K562 (cell line): ENCODE measurements at regions not wholly inside any gene's neighbourhood (a gene's known extent, or its start where the extent isn't known, plus 50 kb on each side); places are given as distances from the start of the nearest gene placed in this dataset.

Experiments
- ATAC-seq: fragments of 200-7000 bp; cut with Tn5 transposase; 3 replicates; pipeline ENCODE4 v1.9.1; 2020; ENCODE audit warnings: moderate library complexity
- BruUV-seq: library from RNA; stranded (reverse); fragments of 400-500 nt; replicated peaks from 2 replicates; lab custom pipeline; 2021; lab: Mats Ljungman, UMichigan
- CTCF ChIA-PET: fragments of 300-600 bp; formaldehyde crosslinking; extraction: SDS; loops from one replicate; lab custom pipeline; 2021; ENCODE audit warnings: low intra/inter-chr PET ratio; lab: Yijun Ruan, JAX
- POLR2A ChIA-PET: fragments of 300-600, 350-650 bp; sonication (Branson Sonifier 250); formaldehyde crosslinking; extraction: SDS; loops from one replicate; lab custom pipeline; 2021; ENCODE audit warnings: antibody characterized with exemption, inconsistent platforms; lab: Yijun Ruan, JAX
- DNase-seq, 4 experiments: peaks; one replicate each; pipeline versions ENCODE4 v3.0.0 to v3.0.0-alpha.2; 2011 to 2018; ENCODE audit warnings: low spot score in 3 of 4, mixed read lengths in 3 of 4; ENCODE audit errors: extremely low read depth in 1 of 4
- FAIRE-seq: peaks from 2 replicates; lab custom pipeline; 2011; peaks lifted over from hg19 to GRCh38; lab: Jason Lieb, UNC
- H2AFZ ChIP-seq: 2 replicates; pipeline ENCODE4 v1.6.0; 2011; ENCODE audit warnings: low read depth, low read length, control low read depth, inconsistent platforms
- H3K27ac ChIP-seq: fragments of 200-600 bp; 3 replicates; pipeline ENCODE4 v1.8.0; 2011; ENCODE audit warnings: low read depth, mild to moderate bottlenecking, control low read depth, inconsistent platforms, low read length, moderate library complexity, mixed read lengths; ENCODE audit errors: extremely low read depth
- H3K27me3 ChIP-seq, 2 experiments: fragments of 300-600 bp in 1 of 2; 2 replicates in 1 of 2; 3 replicates in 1 of 2; pipeline versions ENCODE4 v1.6.0 to v1.8.0; 2011; ENCODE audit warnings: inconsistent platforms in 2 of 2, low read length in 2 of 2, mild to moderate bottlenecking in 1 of 2, mixed read lengths in 1 of 2, moderate library complexity in 1 of 2; ENCODE audit not compliant: control insufficient read depth in 2 of 2, insufficient read depth in 2 of 2
- H3K36me3 ChIP-seq: fragments of 300-600 bp; 3 replicates; pipeline ENCODE4 v1.8.0; 2011; ENCODE audit warnings: mild to moderate bottlenecking, low read length, inconsistent platforms; ENCODE audit not compliant: control insufficient read depth, insufficient read depth
- H3K4me1 ChIP-seq, 2 experiments: fragments of 200-600 bp in 1 of 2; replicated peaks in 1 of 2; 2 replicates in 1 of 2; 3 replicates in 1 of 2; pipeline versions ENCODE4 v1.5.1 to v1.8.0; 2011; ENCODE audit warnings: inconsistent platforms in 2 of 2, low read length in 2 of 2, mild to moderate bottlenecking in 1 of 2, mixed read lengths in 1 of 2, moderate library complexity in 1 of 2; ENCODE audit not compliant: control insufficient read depth in 2 of 2, insufficient read depth in 2 of 2
- H3K4me2 ChIP-seq: 2 replicates; pipeline ENCODE4 v1.6.1; 2011; ENCODE audit warnings: low read length, control low read depth, inconsistent platforms, mixed read lengths; ENCODE audit not compliant: insufficient read depth
- H3K4me3 ChIP-seq: fragments of 200-600 bp; sonication (generic), shearing (Covaris generic); 2 replicates; pipeline ENCODE4 v1.5.1; 2016; ENCODE audit warnings: control low read depth, inconsistent platforms
- H3K79me2 ChIP-seq: fragments of 200-600 bp; 3 replicates; pipeline ENCODE4 v1.8.0; 2011; ENCODE audit warnings: low read length, inconsistent platforms; ENCODE audit not compliant: control insufficient read depth, insufficient read depth
- H3K9ac ChIP-seq, 2 experiments: 2 replicates each; pipeline versions ENCODE4 v1.6.0 to v1.6.1; 2011; ENCODE audit warnings: low read depth in 2 of 2, low read length in 2 of 2, control low read depth in 1 of 2, inconsistent platforms in 1 of 2, mild to moderate bottlenecking in 1 of 2, mixed read lengths in 1 of 2; ENCODE audit not compliant: insufficient read depth in 1 of 2
- H3K9me1 ChIP-seq: one replicate; pipeline ENCODE4 v1.6.0; 2011; ENCODE audit warnings: inconsistent platforms, mild to moderate bottlenecking, low read length, moderate library complexity; ENCODE audit not compliant: control insufficient read depth, insufficient read depth
- H3K9me3 ChIP-seq: replicated peaks from 2 replicates; pipeline ENCODE4 v1.5.1; 2011; ENCODE audit warnings: low read depth, low read length, inconsistent platforms; ENCODE audit not compliant: control insufficient read depth, insufficient read depth
- H4K20me1 ChIP-seq: replicated peaks from 2 replicates; pipeline ENCODE4 v1.6.1; 2011; ENCODE audit warnings: low read length, inconsistent platforms, mixed read lengths; ENCODE audit not compliant: control insufficient read depth, insufficient read depth
- CBX8 ChIP-seq: fragments of 200-600 bp; sonication (generic); IDR thresholded peaks from 2 replicates; pipeline ENCODE4 v1.6.1; 2012; ENCODE audit warnings: borderline replicate concordance, mixed run types, low read depth, mild to moderate bottlenecking, moderate library complexity, mixed read lengths, low read length, control low read depth, inconsistent platforms; ENCODE audit not compliant: poor library complexity, severe bottlenecking; ENCODE audit errors: extremely low read depth
- CHCHD3 ChIP-seq: fragments of 250-450 bp; sonication (Bioruptor Pico); IDR thresholded peaks from 2 replicates; pipeline ENCODE4 v2.1.2; 2022; ENCODE audit warnings: mild to moderate bottlenecking
- CREB5 ChIP-seq: fragments of 250-450 bp; sonication (Bioruptor Pico); IDR thresholded peaks from 2 replicates; pipeline ENCODE4 v1.5.0; 2020; ENCODE audit warnings: mild to moderate bottlenecking
- DPF2 ChIP-seq: fragments of 450-650 bp; IDR thresholded peaks from 2 replicates; pipeline ENCODE4 v1.6.1; 2016
- E4F1 ChIP-seq: fragments of 250-450 bp; sonication (Bioruptor Pico); IDR thresholded peaks from 2 replicates; pipeline ENCODE4 v1.5.0; 2021; ENCODE audit warnings: mild to moderate bottlenecking, borderline replicate concordance
- GABPB1 ChIP-seq: sonication (generic); formaldehyde crosslinking; IDR thresholded peaks from 2 replicates; pipeline ENCODE4 v1.8.0; 2022; ENCODE audit warnings: mild to moderate bottlenecking, missing genetic modification reagents
- IRF1 ChIP-seq: sonication (generic); formaldehyde crosslinking; IDR thresholded peaks from 2 replicates; pipeline ENCODE4 v1.8.0; 2022; ENCODE audit warnings: missing genetic modification reagents, mild to moderate bottlenecking, borderline replicate concordance
- NR3C1 ChIP-seq: sonication (generic); formaldehyde crosslinking; IDR thresholded peaks from 2 replicates; pipeline ENCODE4 v1.8.1; 2022; ENCODE audit warnings: missing genetic modification reagents
- POLR2A ChIP-seq: fragments of 450-650 bp; conservative IDR thresholded peaks from 2 replicates; pipeline ENCODE4 v1.6.1; 2016
- VEZF1 ChIP-seq: fragments of 200-800 bp; sonication (Bioruptor generic); IDR thresholded peaks from 2 replicates; pipeline ENCODE4 v1.6.1; 2017; ENCODE audit warnings: missing genetic modification characterization, missing compliant biosample characterization
- ZBTB11 ChIP-seq, 3 experiments: fragments of 200-800 bp in 1 of 3; fragments of 250-450 bp in 1 of 3; fragments of 450-650 bp in 1 of 3; sonication (Bioruptor Pico) in 1 of 3; sonication (Bioruptor generic) in 1 of 3; formaldehyde crosslinking in 1 of 3; IDR thresholded peaks; 2 replicates each; pipeline versions ENCODE4 v1.6.1 to v1.8.0; 2016 to 2022; ENCODE audit warnings: mild to moderate bottlenecking in 2 of 3, missing genetic modification characterization in 2 of 3, missing compliant biosample characterization in 1 of 3, moderate library complexity in 1 of 3
- ZFP1 ChIP-seq: fragments of 450-650 bp; formaldehyde crosslinking; IDR thresholded peaks from 2 replicates; pipeline ENCODE4 v1.4.0; 2020; ENCODE audit warnings: mild to moderate bottlenecking, mixed read lengths
- ZNF12 ChIP-seq: sonication (generic); formaldehyde crosslinking; IDR thresholded peaks from 2 replicates; pipeline ENCODE4 v1.4.0; 2020; ENCODE audit warnings: mild to moderate bottlenecking, missing genetic modification reagents
- ZNF507 ChIP-seq: conservative IDR thresholded peaks from 2 replicates; pipeline ENCODE4 v1.6.1; 2017; ENCODE audit warnings: missing genetic modification characterization, missing compliant biosample characterization
- WGBS: fragments of 100-300 bp; shearing (Covaris generic); methylation state at CpG from one replicate; pipeline ENCODE4 v1.1.6; 2016; ENCODE audit warnings: low coverage, mixed read lengths; ENCODE audit not compliant: insufficient coverage; ENCODE audit errors: missing lambda C conversion rate; 5-methylcytosine and 5-hydroxymethylcytosine counted together
- in situ Hi-C: fragments of 300-500 bp; cut with MboI; formaldehyde crosslinking; loops from 4 replicates; pipeline ENCODE4 v1.15.0; 2018; ENCODE audit warnings: inconsistent platforms, mixed read lengths
- intact Hi-C: fragments of 100-400 bp; cut with micrococcal nuclease; formaldehyde crosslinking; loops from 2 replicates; pipeline ENCODE4 v1.14.2; 2022

- Histone ChIP-seq H3K9me1 (no peaks in the 10 kb centered on the region), H3K9ac (no peak overlapping the region), H3K9me3 (no peaks in the 10 kb centered on the region), H4K20me1 (no peaks in the 10 kb centered on the region; the same call in 1 of the 2 replicates), H3K4me2 (no peak overlapping the region), H3K4me1 (no peaks in the 10 kb centered on the region), H3K27me3 (no peaks in the 10 kb centered on the region), H3K27ac (no peak overlapping the region), H2AFZ (no peak overlapping the region), H3K36me3 (no peaks in the 10 kb centered on the region), H3K79me2 (no peaks in the 10 kb centered on the region), H3K4me3 (no peak overlapping the region)
- ChIA-PET POLR2A (no interaction called here), CTCF (no interaction called here)
- ATAC-seq (no peak), FAIRE-seq (no peak), DNase-seq (no peak)
- in situ Hi-C loops (no loop called here), intact Hi-C loops (no loop called here)
- 0% methylated on average over 1 of the region's 1 CpG for WGBS
- BruUV-seq = no TSS peak
- no peak for TF ChIP-seq GABPB1 (CRISPR knock-in tag)
- TF ChIP-seq E4F1 (CRISPR knock-in tag) = no peak
- no peak for TF ChIP-seq ZFP1 (CRISPR knock-in tag)
- TF ChIP-seq CBX8 = no peak
- no peak for TF ChIP-seq VEZF1 (CRISPR knock-in tag)
- TF ChIP-seq DPF2 = no peak
- no peak for TF ChIP-seq POLR2A
- no peak for TF ChIP-seq ZBTB11 (CRISPR knock-in tag; IDR thresholded peaks at IDR 0.05)
- TF ChIP-seq CHCHD3 (CRISPR knock-in tag) = no peak
- no peak for TF ChIP-seq IRF1 (CRISPR knock-in tag)
- TF ChIP-seq ZNF507 (tag) = no peak
- TF ChIP-seq ZNF12 (CRISPR knock-in tag) = no peak
- TF ChIP-seq CREB5 = no peak
- no peak for TF ChIP-seq NR3C1
Observed at GRCh38 chr1:90504509-90504908, 212.6 kb downstream of the BARHL2 start.
